Breast epithelium (tissue), 3 donors: ENCODE measurements at regions not wholly inside any gene's neighbourhood (a gene's known extent, or its start where the extent isn't known, plus 50 kb on each side); places are given as distances from the start of the nearest gene placed in this dataset.

ENCODE experiments used
- POLR2A ChIP-seq: fragments of 450-650 bp; IDR thresholded peaks from one replicate; pipeline ENCODE4 v1.6.1; 2016; ENCODE audit warnings: antibody characterized with exemption, mild to moderate bottlenecking, moderate library complexity
- POLR2AphosphoS5 ChIP-seq, 3 donors: sonication (generic); formaldehyde crosslinking; IDR thresholded peaks; one replicate each; pipeline ENCODE4 v1.6.1; 2017; ENCODE audit warnings: antibody characterized with exemption in 3 of 3
- TF ChIP-seq, protein P1 (sequence below), 3 donors: fragments of 450-650 bp; IDR thresholded peaks; one replicate each; pipeline ENCODE4 v1.5.1; 2016 to 2017; ENCODE audit warnings: antibody characterized with exemption in 3 of 3, mild to moderate bottlenecking in 3 of 3, moderate library complexity in 3 of 3

DNA sequence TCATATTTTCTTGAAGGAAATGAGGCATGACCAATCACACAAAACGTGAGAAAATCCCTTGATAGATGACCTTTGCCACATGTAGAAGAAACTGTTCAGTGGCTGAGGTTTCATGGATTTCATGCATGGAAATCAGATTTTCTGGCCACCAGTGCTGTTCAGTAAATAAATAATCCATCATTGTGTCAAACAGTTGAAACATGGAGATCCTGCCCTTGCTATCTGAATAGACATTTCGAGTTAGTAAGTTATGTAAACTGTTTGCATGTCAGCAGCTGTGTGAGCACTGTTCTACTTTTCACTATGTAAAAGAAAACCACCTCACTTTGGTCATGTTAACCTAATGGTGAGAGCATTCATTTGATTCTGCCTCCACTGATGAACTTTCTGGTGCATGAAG, 793.9 kb upstream of the EPHA7 start:
- TF ChIP-seq, protein P1, sequence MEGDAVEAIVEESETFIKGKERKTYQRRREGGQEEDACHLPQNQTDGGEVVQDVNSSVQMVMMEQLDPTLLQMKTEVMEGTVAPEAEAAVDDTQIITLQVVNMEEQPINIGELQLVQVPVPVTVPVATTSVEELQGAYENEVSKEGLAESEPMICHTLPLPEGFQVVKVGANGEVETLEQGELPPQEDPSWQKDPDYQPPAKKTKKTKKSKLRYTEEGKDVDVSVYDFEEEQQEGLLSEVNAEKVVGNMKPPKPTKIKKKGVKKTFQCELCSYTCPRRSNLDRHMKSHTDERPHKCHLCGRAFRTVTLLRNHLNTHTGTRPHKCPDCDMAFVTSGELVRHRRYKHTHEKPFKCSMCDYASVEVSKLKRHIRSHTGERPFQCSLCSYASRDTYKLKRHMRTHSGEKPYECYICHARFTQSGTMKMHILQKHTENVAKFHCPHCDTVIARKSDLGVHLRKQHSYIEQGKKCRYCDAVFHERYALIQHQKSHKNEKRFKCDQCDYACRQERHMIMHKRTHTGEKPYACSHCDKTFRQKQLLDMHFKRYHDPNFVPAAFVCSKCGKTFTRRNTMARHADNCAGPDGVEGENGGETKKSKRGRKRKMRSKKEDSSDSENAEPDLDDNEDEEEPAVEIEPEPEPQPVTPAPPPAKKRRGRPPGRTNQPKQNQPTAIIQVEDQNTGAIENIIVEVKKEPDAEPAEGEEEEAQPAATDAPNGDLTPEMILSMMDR (IDR thresholded peaks at IDR 0.05) = no peak
- TF ChIP-seq POLR2A (no peak), POLR2AphosphoS5 (IDR thresholded peaks at IDR 0.05) (no peak)
